ENCODE measurements at regions not wholly inside any gene's neighbourhood (a gene's known extent, or its start where the extent isn't known, plus 50 kb on each side); places are given as distances from the start of the nearest gene placed in this dataset.

DNA sequence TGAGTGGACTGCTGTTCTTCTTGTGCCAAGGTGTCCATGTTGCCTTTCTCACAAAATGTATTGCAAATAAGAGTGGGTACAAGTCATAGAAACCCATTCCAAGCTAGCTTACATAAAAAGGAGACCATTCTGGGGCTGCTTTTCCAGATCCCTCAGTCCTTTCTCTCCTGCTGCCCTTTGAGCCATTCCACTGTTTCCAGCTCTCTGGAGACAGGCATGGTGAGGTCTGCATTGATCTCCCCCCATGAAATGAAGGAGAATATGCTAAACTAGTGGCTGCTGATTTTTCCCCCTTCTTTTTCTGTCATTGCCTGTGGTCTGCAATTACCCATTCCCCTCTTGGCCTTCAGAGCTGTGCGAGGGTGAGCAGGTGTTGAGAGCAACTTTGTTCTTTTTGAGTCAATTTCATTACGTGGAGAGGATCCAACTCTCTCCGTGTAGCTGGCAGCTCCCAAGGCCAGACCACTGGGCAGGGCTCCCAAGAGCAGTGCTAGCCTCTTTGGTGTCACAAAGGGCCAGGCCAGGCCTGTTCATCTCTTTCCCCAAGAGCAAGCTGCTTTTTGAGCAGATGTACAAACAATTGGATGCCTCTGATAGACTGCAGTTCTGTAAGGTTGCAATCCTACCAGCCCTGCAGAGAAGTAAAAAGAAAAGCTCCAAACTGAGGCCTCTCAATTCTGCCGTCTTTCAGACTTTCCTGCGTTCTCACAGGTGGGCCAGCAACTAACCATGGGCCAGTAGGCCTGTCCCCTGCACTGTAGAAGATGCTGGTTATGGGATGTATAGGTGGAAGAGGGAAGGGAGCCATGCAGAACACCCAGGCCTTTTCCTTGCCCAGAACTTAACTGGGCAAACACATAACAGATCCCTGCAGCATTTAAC is 96.1 kb upstream of the ARMC2 start:
- DNase-seq (ENCODE audit: low spot score) = no peak

DNA sequence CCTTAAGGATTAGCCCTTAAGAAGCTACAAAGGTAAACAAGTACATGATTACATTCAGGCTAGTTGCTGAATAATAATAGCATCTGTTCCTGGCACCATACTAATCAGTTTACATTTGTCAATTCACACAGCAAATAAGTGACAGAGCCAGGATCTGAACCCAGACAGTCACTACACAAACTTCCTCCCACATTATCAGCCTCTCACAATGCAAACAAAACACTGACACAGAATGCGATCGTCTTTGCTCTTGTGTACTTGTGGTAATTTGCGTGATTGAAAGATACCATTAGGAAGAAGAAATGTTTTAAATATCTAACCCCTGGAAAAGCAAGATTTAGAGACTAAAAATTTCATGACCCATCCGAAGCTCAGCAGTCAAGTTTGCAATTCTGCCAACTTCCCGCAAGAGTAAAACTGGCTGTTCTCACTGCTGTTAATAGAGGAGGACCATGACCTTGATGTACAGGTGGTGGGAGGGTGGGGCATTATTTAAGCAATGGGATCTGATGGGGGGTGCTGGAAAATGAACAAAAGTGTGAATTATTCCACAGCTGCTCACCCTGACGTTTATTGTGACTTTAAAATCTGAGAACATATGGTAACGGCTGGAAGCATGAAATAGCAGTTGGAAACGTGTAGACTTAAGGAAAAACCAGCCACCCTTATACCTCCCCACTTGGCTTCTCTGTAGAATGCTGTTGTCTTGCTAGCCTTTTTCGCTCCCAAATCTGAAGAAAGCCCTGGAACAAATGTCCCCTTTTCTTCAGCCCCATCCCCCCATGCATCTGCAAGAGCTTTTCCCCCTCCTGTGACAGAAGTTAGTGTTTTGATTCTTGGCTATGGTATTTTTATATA is 95.3 kb upstream of the ARMC2 start:
- DNase-seq (ENCODE audit: low spot score) = no peak

DNA sequence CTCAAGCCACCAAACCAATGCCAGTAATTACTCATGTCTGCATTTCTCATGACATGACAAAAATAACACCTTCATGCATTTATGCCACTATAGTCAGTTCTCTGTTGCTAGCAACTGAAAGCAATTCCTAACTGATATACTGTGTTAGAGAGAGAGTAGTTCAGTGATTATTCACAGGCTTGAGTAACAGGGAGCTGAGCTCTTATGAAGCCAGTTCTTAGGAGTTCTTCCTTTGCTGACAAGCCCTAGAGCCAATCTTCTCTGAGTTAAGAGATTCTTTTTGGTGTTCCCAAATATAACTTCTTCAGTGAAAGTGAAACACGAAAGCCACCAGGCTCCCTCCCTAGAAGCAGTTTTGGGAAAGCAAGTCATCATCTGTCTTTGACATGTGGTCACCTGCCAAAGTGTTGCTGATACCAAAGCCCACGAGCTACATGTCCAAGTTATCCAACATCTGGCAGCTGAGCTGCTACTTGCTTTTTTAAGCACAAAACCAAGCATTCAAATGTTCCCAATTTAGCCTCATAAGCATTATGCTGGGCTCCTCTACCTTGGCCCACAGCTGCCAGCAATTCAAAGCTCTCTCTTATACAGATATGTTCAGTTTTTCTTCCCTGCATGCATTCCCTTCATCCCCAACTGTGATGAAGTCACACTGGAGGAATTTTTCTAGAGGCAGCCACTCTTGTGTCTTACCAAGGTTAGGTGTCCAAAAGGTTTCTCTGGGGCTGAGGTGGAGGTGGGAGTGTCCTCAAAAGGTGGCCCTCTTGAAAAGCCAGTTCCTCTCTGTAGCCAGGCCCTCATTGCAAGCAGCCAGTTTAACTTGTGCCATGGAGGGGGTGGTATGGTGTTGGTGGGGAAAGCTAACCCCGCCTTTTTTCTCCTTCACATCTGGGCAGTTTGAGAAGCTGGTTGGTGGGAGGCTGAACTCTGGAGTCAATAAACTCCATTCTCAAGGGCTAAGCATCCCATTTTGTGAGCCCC is 92.7 kb upstream of the ARMC2 start:
- no peak for DNase-seq (ENCODE audit: low spot score)

DNA sequence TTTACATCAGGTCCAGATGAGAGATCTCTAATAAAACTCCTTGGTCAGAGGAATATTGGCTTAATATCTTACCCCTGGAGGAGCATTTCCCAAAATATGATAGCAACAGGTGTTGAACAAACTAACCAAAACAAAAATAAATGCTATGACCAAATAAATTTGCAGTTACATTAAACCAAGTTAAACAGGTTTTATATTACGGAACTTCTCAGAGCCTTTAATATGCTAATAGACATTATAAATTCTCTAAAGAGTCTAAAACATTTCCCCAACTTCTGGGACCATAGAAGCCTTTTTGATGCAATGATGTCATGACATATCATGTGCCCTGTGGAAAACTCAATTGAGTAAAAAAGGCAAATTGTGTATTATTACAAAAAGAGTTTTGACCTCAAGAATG is 90.9 kb upstream of the ARMC2 start:
- DNase-seq (ENCODE audit: low spot score) = no peak

DNA sequence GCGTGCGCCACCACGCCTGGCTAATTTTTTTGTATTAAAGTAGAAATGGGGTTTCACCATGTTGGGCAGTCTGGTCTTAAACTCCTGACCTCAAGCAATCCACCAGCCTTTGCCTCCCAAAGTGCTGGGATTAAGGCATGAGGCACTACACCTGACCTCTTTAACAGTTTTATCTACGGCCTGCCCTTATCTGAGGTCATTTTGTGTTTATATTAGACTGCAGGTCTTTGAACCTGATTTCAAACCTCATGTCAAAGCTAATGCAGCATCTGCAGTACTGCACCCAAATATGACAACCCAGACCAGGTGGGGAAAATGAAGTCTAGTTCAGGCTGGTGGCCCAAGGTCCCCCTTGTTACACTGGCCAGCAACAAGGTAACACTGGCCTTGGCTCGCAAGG is 89.3 kb upstream of the ARMC2 start:
- DNase-seq (ENCODE audit: low spot score) = no peak

DNA sequence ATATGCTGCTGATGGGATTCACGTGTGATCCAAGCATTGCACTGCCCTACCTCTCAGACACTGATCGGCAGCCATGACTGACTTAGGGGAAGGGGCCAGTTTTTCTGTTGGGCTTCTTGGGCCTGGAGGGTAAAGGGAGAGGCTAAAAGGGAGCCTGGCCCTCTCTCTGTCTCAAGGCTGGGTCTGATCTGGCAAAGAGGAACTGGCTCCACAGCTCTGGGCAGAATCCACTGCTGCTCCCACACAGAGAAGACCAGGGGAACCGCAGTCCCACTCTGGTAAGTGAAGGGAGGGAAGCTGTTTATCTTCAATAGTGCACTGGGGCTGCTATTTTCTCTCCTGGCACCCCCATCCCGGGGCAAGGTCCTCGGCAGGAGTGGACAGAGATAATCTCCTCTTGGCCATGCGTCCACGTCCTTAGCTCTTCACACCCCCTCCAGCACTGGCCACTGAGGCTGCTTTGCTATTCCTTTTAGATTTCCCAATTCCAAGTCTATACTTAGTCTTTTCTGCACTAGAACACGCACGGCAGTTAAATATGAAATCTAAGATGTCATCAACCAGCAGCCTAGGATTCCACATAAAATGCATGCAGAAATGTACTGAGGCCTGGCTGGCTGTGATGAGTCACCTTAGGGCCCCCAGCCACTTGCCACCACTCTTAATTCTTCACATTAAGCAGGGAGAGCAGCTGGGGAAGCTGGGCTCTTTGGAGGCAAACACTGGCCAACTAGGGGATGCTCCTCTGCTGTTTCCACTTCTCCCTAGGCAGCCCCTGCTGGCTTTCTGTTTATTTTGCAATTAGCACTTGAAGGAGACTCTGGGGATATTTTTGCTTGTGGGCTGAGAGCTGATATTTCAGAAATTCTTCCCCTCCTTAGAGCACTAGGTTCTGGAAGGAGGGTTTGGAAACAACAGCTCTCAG is 87.8 kb upstream of the ARMC2 start:
- DNase-seq (ENCODE audit: low spot score) = no peak

DNA sequence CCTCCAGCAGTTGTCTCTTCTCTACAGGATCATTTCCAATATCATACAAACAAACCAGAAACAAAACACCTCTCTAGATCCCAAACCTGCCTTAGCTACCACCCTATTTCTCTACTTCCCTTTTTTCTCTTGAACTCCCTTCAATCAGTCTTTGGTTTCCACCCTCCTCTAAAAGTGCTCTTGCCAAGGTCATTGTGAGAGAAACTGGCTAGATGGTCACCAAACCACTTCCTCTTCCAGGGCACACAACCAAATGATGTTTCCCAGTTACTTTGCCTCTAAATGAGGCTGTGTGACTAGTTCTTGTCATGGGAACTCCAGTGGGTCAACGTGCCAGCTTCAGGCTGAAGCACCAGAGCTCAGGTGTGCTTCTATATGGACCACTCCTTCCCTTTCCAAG is 85.8 kb upstream of the ARMC2 start:
- no peak for DNase-seq (ENCODE audit: low spot score)

DNA sequence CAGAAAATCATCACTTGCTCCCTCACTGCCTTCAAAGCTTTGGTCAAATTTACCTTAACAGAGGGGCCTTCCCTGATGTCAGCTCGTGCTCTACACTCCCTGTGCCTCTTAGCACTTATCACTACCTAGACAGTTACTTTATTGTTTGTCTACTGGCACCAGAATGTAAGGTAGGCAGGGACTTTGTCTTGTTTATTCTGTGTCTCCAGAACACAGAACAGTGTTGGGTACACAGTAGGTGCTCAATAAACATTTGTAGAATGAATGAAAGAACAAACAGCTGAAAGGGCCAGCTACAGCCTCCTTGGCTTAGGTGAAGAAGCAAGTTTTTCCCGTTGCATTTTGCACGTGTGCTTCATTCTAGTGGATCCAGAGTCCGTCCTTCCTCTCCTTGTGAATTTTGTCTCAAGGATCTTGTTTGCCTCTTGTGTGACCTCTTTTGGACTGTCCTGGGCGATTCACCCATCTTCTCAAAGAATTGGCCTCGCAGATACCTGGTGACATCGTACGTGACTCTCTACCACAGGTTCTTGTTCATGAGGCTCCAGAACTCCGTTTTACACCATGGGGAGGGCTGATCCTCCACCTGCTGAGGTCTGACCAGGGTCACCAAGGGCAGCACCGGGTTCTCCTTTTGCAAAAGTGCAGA is 84.2 kb upstream of the ARMC2 start:
- DNase-seq (ENCODE audit: low spot score) = no peak

DNA sequence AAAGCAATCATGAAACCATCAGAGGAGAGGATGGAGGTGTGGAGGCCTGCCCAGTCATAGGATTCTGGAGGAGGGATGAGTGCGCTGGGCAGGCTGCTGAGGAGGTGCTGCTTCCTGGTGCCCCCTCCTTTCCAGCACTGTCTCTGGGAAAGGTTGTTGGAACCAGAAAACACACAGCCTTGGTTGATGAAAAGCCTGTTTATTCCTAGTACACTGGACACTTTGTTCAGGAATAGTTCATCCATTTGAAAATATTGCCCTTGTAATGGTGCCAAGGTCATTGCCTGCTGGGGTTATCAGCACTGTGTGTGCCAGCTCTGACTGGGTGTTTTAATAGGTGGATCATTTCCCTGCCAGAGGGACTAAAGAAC is 83.7 kb upstream of the ARMC2 start:
- peak; percentile 60 for DNase-seq (ENCODE audit: low spot score)

DNA sequence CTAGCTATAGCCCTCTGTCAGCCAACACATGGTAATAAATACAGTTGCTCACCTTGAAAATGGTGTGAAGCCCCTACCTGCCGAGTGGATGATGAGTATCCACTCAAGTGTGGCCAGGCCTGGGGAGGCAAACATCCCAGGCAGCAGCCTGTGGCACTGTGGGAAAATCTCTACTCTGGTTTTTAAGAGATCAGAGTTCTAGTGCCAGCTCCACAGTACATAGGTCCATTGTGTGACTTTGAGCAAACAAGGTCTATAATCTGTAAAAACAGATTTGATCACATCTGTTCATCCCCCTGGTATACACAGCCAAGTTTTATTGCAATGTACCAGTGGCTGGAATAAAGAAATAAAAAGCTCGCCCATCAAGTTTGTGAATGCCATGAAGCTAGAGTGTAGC is 82.7 kb upstream of the ARMC2 start:
- no peak for DNase-seq (ENCODE audit: low spot score)

DNA sequence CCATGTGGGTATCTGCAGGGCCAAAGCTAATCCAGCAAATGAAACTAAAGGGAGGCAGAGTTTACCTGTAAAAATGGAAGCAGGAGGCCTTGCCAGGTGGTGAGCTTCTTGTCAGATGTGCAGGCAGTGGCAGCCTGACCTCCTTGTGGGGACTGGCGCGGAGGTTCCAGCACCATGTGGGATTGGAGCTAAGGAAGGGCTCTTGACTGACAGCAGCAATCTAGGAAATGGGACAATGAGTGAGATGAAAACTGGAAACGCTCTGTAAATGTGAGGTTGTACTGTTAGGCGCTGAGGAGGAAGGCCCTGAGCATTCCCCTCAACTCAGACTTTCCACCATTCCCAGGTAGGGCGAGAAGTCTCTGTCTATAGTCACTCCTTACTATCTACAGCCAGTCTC is 81.8 kb upstream of the ARMC2 start:
- DNase-seq (ENCODE audit: low spot score) = no peak

DNA sequence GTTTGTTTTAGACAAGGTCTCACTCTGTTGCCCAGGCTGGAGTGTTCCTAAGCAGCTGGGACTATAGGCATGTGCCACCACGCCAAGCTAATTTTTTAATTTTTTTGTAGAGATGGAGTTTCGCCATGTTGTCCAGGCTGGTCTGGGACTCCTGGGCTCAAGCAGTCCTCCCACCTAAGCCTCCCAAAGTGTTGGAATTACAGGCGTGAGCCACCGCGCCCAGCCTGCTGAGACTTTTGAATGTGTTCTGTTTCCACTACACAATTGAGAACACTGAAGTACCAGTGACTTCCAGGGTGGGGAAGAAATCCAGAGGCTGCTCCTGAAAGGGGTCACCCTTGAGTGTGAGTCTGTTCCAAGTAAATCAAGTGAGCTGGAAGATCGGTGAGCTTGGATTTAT is 81.3 kb upstream of the ARMC2 start:
- DNase-seq (ENCODE audit: low spot score) = no peak

DNA sequence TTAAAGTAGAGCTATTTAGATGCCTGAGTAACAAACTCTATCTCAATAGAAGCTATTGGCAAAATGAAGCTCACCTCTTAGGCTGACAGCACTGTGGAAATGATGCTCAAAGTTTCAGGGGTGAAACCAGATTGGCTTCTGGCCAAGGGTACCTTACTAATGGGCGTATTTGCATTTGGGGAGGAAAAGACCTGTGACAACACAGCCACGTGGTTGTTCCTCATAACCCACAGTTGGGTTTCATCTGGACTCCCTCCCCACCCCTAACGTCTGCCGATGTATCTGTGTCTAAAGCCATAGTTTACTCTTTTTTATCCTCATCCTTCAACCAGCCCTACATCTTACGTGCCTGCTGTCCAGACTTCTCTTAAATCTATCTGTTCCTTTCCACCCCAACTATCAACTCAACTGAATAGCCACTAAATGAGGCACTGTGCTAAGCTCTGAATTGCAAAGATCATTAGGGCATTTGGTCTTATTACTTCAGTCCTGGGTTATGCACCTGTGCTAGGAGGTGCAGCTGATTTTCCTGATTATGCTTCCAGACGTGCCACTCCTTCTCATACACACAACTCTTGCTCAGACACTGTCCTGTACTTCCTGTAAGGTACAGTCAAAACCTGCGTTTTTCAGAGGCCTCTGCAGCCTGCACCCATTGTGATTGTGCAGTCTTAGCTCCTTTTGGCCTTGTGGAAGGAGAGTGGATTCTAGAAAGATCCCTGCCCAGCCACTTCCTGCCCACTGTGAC is 80.6 kb upstream of the ARMC2 start:
- DNase-seq (ENCODE audit: low spot score) = no peak

DNA sequence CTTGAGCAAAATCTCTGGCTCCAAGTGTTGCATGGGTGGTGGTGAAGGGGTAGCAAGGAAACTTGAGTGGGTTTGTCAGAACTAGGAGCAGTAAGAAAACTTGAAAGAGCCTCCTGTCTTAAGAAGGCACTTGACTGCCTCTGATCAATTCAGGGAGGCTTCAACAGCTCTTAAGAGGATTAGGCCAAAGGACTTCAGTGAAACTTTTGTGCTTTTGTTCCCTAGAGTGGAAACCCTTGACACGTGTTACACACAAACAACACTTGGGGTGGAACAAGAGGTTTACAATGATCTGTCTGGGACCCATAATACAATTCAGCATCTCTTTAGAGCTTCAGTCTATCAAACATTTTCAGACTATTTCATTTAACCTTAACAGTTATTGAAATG is 80.1 kb upstream of the ARMC2 start:
- no peak for DNase-seq (ENCODE audit: low spot score)

DNA sequence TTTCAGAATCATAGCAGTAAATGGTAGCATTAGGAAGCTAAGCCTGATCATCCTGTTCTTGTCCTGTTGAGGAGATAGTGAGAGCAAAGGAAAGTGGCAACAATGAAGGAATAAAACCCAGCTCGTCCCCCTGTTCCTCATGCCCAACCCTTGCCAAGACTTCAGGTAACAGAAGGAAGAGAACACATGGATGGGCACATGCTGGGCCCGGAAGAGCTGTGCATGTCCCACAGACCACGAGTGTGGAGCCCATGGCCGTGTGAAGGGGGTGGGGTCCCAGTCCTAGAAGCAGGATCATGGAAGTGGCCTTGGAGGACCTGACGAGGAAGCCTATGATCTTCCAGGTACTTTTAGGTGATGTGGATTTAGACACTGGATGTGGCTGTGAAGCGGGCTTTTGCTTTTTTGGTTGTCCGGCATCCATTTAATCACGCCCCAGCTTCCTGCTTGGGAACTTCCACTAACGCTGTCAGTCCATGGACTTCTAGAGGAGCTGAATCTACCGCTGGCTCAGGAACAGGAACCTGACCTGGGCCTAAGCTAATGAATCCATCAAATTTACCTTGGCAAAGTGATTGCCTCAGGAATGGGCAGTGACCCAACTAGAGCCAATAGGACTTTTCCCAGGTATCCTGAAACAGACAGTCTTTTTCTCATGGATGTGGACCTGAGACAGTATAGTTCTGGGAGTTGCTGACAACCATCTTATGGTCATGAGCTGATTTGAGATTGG is 79.3 kb upstream of the ARMC2 start:
- no peak for DNase-seq (ENCODE audit: low spot score)

DNA sequence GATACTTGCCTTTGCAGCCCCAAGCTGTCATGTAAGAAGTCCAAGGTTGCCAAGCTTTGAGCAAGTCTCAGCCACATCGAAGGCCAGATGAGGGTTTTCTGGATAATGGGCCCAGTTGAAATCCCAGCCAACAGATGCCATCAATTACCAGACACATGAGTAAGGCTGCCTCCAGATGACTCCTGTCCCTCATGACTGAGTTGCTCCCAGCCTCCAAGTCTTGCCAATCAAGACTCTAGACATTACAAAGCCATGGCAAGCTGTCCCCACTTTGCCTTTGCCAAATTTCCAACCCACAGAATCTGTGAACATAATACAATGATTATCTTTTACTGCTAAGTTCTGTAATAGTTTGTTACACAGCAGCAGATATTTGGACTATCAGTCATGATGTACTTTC is 76.8 kb upstream of the ARMC2 start:
- no peak for DNase-seq (ENCODE audit: low spot score)

DNA sequence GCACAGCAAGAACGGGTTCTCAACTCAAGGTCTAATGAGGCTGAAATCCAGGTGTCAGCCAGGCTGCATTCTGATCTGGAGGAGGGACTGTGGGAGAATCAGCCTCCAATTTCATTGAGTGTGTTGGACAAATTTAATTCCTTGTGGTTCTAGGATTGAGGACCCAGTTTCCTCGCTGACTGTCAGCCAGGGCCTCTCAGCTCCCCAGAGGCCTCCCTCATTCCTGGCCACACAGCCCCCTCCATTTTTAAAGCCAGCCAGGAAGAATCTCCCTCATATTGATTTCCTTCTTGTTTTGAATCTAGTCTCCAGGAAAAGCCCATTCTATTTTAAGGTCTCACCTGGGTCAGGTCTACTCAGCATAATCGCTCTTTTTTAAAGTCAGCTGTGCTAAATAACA is 73.7 kb upstream of the ARMC2 start:
- no peak for DNase-seq (ENCODE audit: low spot score)

DNA sequence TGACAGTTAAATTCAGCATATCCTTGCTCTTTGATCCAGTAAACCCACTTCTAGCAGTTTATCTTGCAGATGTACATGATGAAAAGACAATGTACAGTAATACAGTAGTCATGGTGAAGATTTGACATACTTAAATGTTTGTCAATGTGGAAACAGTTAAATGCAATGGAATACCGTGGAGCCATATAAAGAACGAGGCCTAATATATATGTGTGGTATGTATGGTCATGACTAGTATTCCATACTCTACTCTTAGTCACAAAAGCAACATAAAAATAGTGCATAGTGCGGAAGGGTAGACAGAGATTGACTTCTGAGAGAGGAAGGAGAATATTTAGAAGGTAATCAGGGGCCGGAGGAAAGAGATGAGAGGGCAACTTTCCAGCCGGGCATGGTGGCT is 70.7 kb upstream of the ARMC2 start:
- no peak for DNase-seq (ENCODE audit: low spot score)

All from putamen (tissue), 1 donor.